IMR-90 (cell line): ENCODE measurements at regions not wholly inside any gene's neighbourhood (a gene's known extent, or its start where the extent isn't known, plus 50 kb on each side); places are given as distances from the start of the nearest gene placed in this dataset.

ENCODE experiments used
- ATAC-seq: fragments of 200-7000 bp; cut with Tn5 transposase; 2 replicates; pipeline ENCODE4 v1.9.1; 2020; ENCODE audit warnings: low read depth, mild to moderate bottlenecking, moderate library complexity
- BruUV-seq: library from RNA; stranded (reverse); fragments of 400-500 nt; replicated peaks from 2 replicates; lab custom pipeline; 2021; lab: Mats Ljungman, UMichigan
- CTCF ChIA-PET: fragments of 300-600 bp; formaldehyde crosslinking; extraction: SDS; loops from one replicate; lab custom pipeline; 2021; ENCODE audit warnings: antibody characterized with exemption; lab: Yijun Ruan, JAX
- POLR2A ChIA-PET: fragments of 300-600 bp; sonication (Branson Sonifier 250); formaldehyde crosslinking; loops from one replicate; lab custom pipeline; 2022; ENCODE audit warnings: antibody characterized with exemption; ENCODE audit not compliant: unreplicated experiment; lab: Charles Lee
- DNase-seq: peaks from one replicate; pipeline ENCODE4 v3.0.0; 2013
- H2AFZ ChIP-seq: replicated peaks from 2 replicates; pipeline ENCODE3; 2013; ENCODE audit warnings: low read length, mild to moderate bottlenecking; ENCODE audit not compliant: poor library complexity
- H2AK5ac ChIP-seq: 2 replicates; pipeline ENCODE4 v1.6.1; 2013; ENCODE audit warnings: low read depth, low read length, inconsistent platforms
- H2AK9ac ChIP-seq: replicated peaks from 2 replicates; pipeline ENCODE3; 2013; ENCODE audit warnings: mild to moderate bottlenecking, low read depth, low read length, moderate library complexity; ENCODE audit not compliant: poor library complexity
- H2BK120ac ChIP-seq: 2 replicates; pipeline ENCODE4 v1.6.1; 2013; ENCODE audit warnings: low read depth, low read length, inconsistent platforms
- H2BK15ac ChIP-seq: 3 replicates; pipeline ENCODE4 v1.6.1; 2013; ENCODE audit warnings: low read depth, low read length, inconsistent platforms
- H2BK20ac ChIP-seq: 2 replicates; pipeline ENCODE4 v1.6.1; 2013; ENCODE audit warnings: low read depth, mild to moderate bottlenecking, inconsistent platforms, low read length, moderate library complexity
- H2BK5ac ChIP-seq: 2 replicates; pipeline ENCODE4 v1.6.1; 2013; ENCODE audit warnings: mild to moderate bottlenecking, low read depth, low read length, inconsistent platforms; ENCODE audit not compliant: poor library complexity, severe bottlenecking
- H3K14ac ChIP-seq: replicated peaks from 2 replicates; pipeline ENCODE4 v1.6.1; 2013; ENCODE audit warnings: low read depth, low read length, inconsistent platforms
- H3K18ac ChIP-seq: 2 replicates; pipeline ENCODE4 v1.6.1; 2013; ENCODE audit warnings: low read depth, low read length, control low read depth
- H3K23ac ChIP-seq: 2 replicates; pipeline ENCODE4 v1.6.1; 2013; ENCODE audit warnings: low read depth, low read length, inconsistent platforms
- H3K27ac ChIP-seq: 2 replicates; pipeline ENCODE4 v1.5.1; 2013; ENCODE audit warnings: mild to moderate bottlenecking, control low read depth, low read length; ENCODE audit not compliant: insufficient read depth
- H3K27me3 ChIP-seq: 2 replicates; pipeline ENCODE4 v1.6.1; 2013; ENCODE audit warnings: low read length; ENCODE audit not compliant: control insufficient read depth, insufficient read depth
- H3K36me3 ChIP-seq: 2 replicates; pipeline ENCODE4 v1.6.1; 2013; ENCODE audit warnings: low read length, mixed read lengths; ENCODE audit not compliant: control insufficient read depth, insufficient read depth
- H3K4ac ChIP-seq: 2 replicates; pipeline ENCODE4 v1.6.1; 2013; ENCODE audit warnings: low read depth, low read length, inconsistent platforms
- H3K4me1 ChIP-seq: 2 replicates; pipeline ENCODE4 v1.6.1; 2013; ENCODE audit warnings: low read length, mixed read lengths; ENCODE audit not compliant: control insufficient read depth, insufficient read depth
- H3K4me2 ChIP-seq: 2 replicates; pipeline ENCODE4 v1.6.1; 2013; ENCODE audit warnings: low read depth, mild to moderate bottlenecking, control low read depth, low read length, moderate library complexity
- H3K4me3 ChIP-seq: 2 replicates; pipeline ENCODE4 v1.5.1; 2013; ENCODE audit warnings: low read depth, mild to moderate bottlenecking, control low read depth, low read length, moderate library complexity; ENCODE audit not compliant: insufficient read depth
- H3K56ac ChIP-seq: 2 replicates; pipeline ENCODE4 v1.6.1; 2013; ENCODE audit warnings: low read length, inconsistent platforms; ENCODE audit not compliant: insufficient read depth; ENCODE audit errors: extremely low read depth
- H3K79me1 ChIP-seq, 2 experiments: 2 replicates each; pipeline ENCODE4 v1.6.1; 2013; ENCODE audit warnings: low read length in 2 of 2, inconsistent platforms in 1 of 2, low read depth in 1 of 2
- H3K9ac ChIP-seq: 2 replicates; pipeline ENCODE4 v1.6.1; 2013; ENCODE audit warnings: low read depth, low read length, control low read depth
- H3K9me1 ChIP-seq: 2 replicates; pipeline ENCODE4 v1.6.1; 2013; ENCODE audit warnings: low read length, inconsistent platforms; ENCODE audit not compliant: insufficient read depth
- H3K9me3 ChIP-seq: 2 replicates; pipeline ENCODE4 v1.6.1; 2013; ENCODE audit warnings: low read length; ENCODE audit not compliant: control insufficient read depth, insufficient read depth
- H4K20me1 ChIP-seq: 2 replicates; pipeline ENCODE4 v1.6.1; 2013; ENCODE audit warnings: low read length, inconsistent platforms; ENCODE audit not compliant: insufficient read depth
- H4K5ac ChIP-seq: 2 replicates; pipeline ENCODE4 v1.6.1; 2013; ENCODE audit warnings: mild to moderate bottlenecking, low read depth, low read length, control low read depth
- H4K8ac ChIP-seq, 2 experiments: 2 replicates each; pipeline ENCODE4 v1.6.1; 2013; ENCODE audit warnings: low read depth in 2 of 2, low read length in 2 of 2, control low read depth in 1 of 2, inconsistent platforms in 1 of 2
- H4K91ac ChIP-seq: 2 replicates; pipeline ENCODE4 v1.6.1; 2013; ENCODE audit warnings: low read depth, low read length, inconsistent platforms; ENCODE audit not compliant: insufficient read depth
- BHLHE40 ChIP-seq: fragments of 150-350 bp; IDR thresholded peaks from 2 replicates; pipeline ENCODE4 v1.6.1; 2016; ENCODE audit warnings: mild to moderate bottlenecking, low read depth, low read length
- CEBPB ChIP-seq: IDR thresholded peaks from 2 replicates; pipeline ENCODE4 v1.6.1; 2012; ENCODE audit warnings: low read depth, low read length, improper control_type of control experiment
- CHD1 ChIP-seq: IDR thresholded peaks from 2 replicates; pipeline ENCODE4 v1.6.1; 2012; ENCODE audit warnings: low read depth, low read length, improper control_type of control experiment
- FOS ChIP-seq: fragments of 150-350 bp; IDR thresholded peaks from 2 replicates; pipeline ENCODE4 v1.6.1; 2016; ENCODE audit warnings: low read depth, low read length
- MAFK ChIP-seq: IDR thresholded peaks from 2 replicates; pipeline ENCODE4 v1.6.1; 2012; ENCODE audit warnings: low read depth, low read length, improper control_type of control experiment
- MAZ ChIP-seq: IDR thresholded peaks from 2 replicates; pipeline ENCODE4 v1.6.1; 2012; ENCODE audit warnings: low read depth, mild to moderate bottlenecking, low read length, improper control_type of control experiment, moderate library complexity, borderline replicate concordance
- NFE2L2 ChIP-seq: fragments of 150-350 bp; IDR thresholded peaks from 2 replicates; pipeline ENCODE4 v1.6.1; 2016; ENCODE audit warnings: low read depth, mild to moderate bottlenecking, low read length
- POLR2A ChIP-seq: IDR thresholded peaks from 2 replicates; pipeline ENCODE4 v1.6.1; 2012; ENCODE audit warnings: mild to moderate bottlenecking, low read depth, low read length
- RAD21 ChIP-seq: IDR thresholded peaks from 2 replicates; pipeline ENCODE4 v1.6.1; 2012; ENCODE audit warnings: low read length, improper control_type of control experiment
- RCOR1 ChIP-seq: IDR thresholded peaks from 2 replicates; pipeline ENCODE4 v1.6.1; 2012; ENCODE audit warnings: mild to moderate bottlenecking, low read length, improper control_type of control experiment; ENCODE audit not compliant: insufficient replicate concordance
- RFX5 ChIP-seq: IDR thresholded peaks from 2 replicates; pipeline ENCODE4 v1.8.0; 2012; ENCODE audit warnings: low read depth, mild to moderate bottlenecking, low read length, moderate library complexity
- SMC3 ChIP-seq: fragments of 150-350 bp; IDR thresholded peaks from 2 replicates; pipeline ENCODE4 v1.6.1; 2016; ENCODE audit warnings: low read depth, mild to moderate bottlenecking, antibody characterized with exemption, low read length, moderate library complexity
- USF2 ChIP-seq: fragments of 150-350 bp; IDR thresholded peaks from 2 replicates; pipeline ENCODE4 v1.6.1; 2017; ENCODE audit warnings: mild to moderate bottlenecking, antibody characterized with exemption, low read length, low read depth
- whole genome bisulfite sequencing, 2 experiments: methylation state at CpG; one replicate each; pipeline versions ENCODE4 v1.1.5 to v1.1.7; 2013; ENCODE audit warnings: missing lambda C conversion rate in 2 of 2; ENCODE audit not compliant: insufficient read length in 1 of 2; ENCODE audit errors: extremely low coverage in 2 of 2; 5-methylcytosine and 5-hydroxymethylcytosine counted together
- dilution Hi-C: fragments of 300-500 bp; cut with HindIII; formaldehyde crosslinking; loops from one replicate; pipeline ENCODE4 v1.14.3; 2018; ENCODE audit warnings: low sequenced_read_pairs; ENCODE audit not compliant: unreplicated experiment
- in situ Hi-C: fragments of 300-500 bp; cut with MboI; formaldehyde crosslinking; loops from 3 replicates; pipeline ENCODE4 v1.14.3; 2019; ENCODE audit warnings: low sequenced_read_pairs, inconsistent platforms, mixed read lengths
- intact Hi-C: fragments of 100-400 bp; cut with micrococcal nuclease; formaldehyde crosslinking; loops from 2 replicates; pipeline ENCODE4 v1.10.0; 2022
- TF ChIP-seq, protein P1 (sequence below): fragments of 150-350 bp; IDR thresholded peaks from 2 replicates; pipeline ENCODE4 v1.6.1; 2016; ENCODE audit warnings: low read depth, mild to moderate bottlenecking, low read length, moderate library complexity, borderline replicate concordance
- TF ChIP-seq, protein P2 (sequence below): conservative IDR thresholded peaks from 2 replicates; pipeline ENCODE4 v1.5.1; 2012; ENCODE audit warnings: mild to moderate bottlenecking, low read depth, low read length, improper control_type of control experiment

DNA sequence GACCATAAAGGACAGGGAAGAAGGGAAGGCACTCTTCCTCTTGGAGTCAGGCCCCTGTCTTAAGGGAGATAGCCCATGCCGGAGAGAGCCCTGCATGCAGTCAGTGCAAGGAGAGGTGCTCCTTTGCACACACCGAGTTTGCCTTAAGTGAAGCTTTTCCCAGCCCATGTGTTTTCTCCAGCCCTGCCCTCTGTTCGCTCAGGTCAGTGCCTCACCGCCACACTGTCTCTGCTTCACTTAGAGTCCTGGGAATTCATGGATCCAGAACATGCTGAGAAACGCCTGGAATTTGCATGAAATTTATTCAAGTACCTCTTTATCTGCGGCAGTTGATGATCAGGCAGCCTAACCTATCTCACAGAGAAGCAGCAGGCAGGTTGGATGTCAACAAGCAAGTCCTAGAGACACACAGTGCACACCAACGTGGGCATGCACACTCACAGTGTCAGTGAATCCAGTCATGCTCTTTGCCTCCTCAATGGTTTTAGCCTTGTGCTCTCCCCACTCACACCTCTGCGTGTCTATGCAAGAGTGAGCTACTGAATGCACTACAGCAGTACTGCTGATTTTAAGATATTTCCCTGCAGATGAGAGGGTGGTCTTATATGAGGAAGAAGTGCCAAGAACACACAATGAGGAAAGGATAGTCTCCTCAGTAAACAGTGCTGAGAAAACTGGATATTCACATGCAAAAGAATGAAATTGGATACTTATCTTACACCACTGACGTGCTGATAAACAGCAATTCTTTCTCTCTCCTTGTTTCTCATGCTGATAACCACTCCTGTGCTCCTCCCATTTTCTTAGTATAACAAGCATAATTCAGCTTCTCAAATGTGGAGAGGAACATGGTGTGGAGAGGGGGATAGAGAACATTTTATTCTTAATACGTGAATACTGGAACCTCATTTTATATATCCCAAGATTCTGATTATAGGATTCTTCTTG is 295.1 kb upstream of the CDYL start:
- no peaks in the 10 kb centered on the region for H3K36me3 ChIP-seq
- H2BK5ac ChIP-seq = no peak overlapping the region
- H3K14ac ChIP-seq = no peak overlapping the region
- POLR2A ChIA-PET = no interaction called here
- no peak overlapping the region for H2AK9ac ChIP-seq
- H3K9me3 ChIP-seq = peaks cover 3% of the 10 kb centered on the region; the same call in 1 of the 2 replicates
- DNase-seq (peak; percentile 53), ATAC-seq (peak; percentile 48)
- H4K20me1 ChIP-seq = no peaks in the 10 kb centered on the region
- H2BK15ac ChIP-seq = no peak overlapping the region
- H3K23ac ChIP-seq = no peak overlapping the region
- no peak overlapping the region for H3K27ac ChIP-seq
- BruUV-seq = no TSS peak
- H2BK20ac ChIP-seq = no peak overlapping the region
- intact Hi-C loops = no loop called here
- no peak overlapping the region for H2BK120ac ChIP-seq
- in situ Hi-C loops = no loop called here
- no peak overlapping the region for H2AFZ ChIP-seq
- 46% methylated on average over 3 of the region's 10 CpGs; no CpG with 5 or more reads in 1 of the 2 experiments for WGBS, 2 experiments
- H3K9me1 ChIP-seq = no peaks in the 10 kb centered on the region
- H3K4ac ChIP-seq = no peak overlapping the region
- no peak overlapping the region for H3K18ac ChIP-seq
- H3K27me3 ChIP-seq = peaks cover 3% of the 10 kb centered on the region
- H3K79me1 ChIP-seq = no peaks in the 10 kb centered on the region
- H3K4me3 ChIP-seq = no peak overlapping the region
- H3K4me2 ChIP-seq = no peak overlapping the region; the same call in 1 of the 2 replicates
- H4K5ac ChIP-seq = no peak overlapping the region
- H3K9ac ChIP-seq = no peak overlapping the region
- no peak overlapping the region for H3K56ac ChIP-seq
- CTCF ChIA-PET = interaction anchor here (0.8 kb wide), 1 partner anchor 129 kb away, joined by 3 read pairs; no protein-coding TSS in a partner anchor
- H3K4me1 ChIP-seq = peaks cover 2% of the 10 kb centered on the region; the same call in 1 of the 2 replicates
- dilution Hi-C loops = no loop called here
- no peak overlapping the region for H4K91ac ChIP-seq
- no peak overlapping the region for H4K8ac ChIP-seq
- H2AK5ac ChIP-seq = no peak overlapping the region
- no peak for TF ChIP-seq SMC3
- TF ChIP-seq, protein P1, sequence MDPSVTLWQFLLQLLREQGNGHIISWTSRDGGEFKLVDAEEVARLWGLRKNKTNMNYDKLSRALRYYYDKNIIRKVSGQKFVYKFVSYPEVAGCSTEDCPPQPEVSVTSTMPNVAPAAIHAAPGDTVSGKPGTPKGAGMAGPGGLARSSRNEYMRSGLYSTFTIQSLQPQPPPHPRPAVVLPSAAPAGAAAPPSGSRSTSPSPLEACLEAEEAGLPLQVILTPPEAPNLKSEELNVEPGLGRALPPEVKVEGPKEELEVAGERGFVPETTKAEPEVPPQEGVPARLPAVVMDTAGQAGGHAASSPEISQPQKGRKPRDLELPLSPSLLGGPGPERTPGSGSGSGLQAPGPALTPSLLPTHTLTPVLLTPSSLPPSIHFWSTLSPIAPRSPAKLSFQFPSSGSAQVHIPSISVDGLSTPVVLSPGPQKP = no peak
- TF ChIP-seq POLR2A = no peak
- no peak for TF ChIP-seq RCOR1
- TF ChIP-seq MAFK = no peak
- no peak for TF ChIP-seq USF2
- TF ChIP-seq FOS = no peak
- no peak for TF ChIP-seq RFX5
- TF ChIP-seq BHLHE40 = no peak
- no peak for TF ChIP-seq MAZ
- no peak for TF ChIP-seq CHD1
- no peak for TF ChIP-seq NFE2L2
- TF ChIP-seq, protein P2, sequence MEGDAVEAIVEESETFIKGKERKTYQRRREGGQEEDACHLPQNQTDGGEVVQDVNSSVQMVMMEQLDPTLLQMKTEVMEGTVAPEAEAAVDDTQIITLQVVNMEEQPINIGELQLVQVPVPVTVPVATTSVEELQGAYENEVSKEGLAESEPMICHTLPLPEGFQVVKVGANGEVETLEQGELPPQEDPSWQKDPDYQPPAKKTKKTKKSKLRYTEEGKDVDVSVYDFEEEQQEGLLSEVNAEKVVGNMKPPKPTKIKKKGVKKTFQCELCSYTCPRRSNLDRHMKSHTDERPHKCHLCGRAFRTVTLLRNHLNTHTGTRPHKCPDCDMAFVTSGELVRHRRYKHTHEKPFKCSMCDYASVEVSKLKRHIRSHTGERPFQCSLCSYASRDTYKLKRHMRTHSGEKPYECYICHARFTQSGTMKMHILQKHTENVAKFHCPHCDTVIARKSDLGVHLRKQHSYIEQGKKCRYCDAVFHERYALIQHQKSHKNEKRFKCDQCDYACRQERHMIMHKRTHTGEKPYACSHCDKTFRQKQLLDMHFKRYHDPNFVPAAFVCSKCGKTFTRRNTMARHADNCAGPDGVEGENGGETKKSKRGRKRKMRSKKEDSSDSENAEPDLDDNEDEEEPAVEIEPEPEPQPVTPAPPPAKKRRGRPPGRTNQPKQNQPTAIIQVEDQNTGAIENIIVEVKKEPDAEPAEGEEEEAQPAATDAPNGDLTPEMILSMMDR = no peak
- TF ChIP-seq CEBPB = no peak
- TF ChIP-seq RAD21 = no peak
